ENCODE measurements at regions not wholly inside any gene's neighbourhood (a gene's known extent, or its start where the extent isn't known, plus 50 kb on each side); places are given as distances from the start of the nearest gene placed in this dataset.

DNA sequence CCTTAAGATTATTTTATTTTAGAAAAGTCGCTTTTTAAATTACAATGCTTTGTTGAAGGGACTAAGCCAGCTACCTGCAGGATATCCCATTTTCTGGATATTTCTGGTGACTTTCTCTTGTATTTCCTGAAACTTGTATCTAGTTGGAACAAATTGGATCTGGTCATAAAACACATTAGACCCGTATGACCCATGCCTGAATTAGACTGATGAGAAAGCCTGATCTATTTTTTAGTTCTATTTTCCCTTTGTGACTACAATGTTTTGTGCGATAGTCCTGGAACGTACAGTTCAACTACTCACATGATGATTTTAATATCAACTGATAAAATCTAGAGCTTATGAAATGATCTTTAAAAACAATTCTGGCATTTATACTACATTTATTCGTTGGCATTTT is 151.8 kb downstream of the RHOU start:
- TF ChIP-seq FOXK2 (IDR thresholded peaks at IDR 0.05) (no peak), BHLHE40 (IDR thresholded peaks at IDR 0.05; ENCODE audit: borderline replicate concordance) (no peak), SP1 (IDR thresholded peaks at IDR 0.05) (no peak), ELF4 (IDR thresholded peaks at IDR 0.05) (no peak), TARDBP (IDR thresholded peaks at IDR 0.05) (no peak)
- TF ChIP-seq, protein P1, sequence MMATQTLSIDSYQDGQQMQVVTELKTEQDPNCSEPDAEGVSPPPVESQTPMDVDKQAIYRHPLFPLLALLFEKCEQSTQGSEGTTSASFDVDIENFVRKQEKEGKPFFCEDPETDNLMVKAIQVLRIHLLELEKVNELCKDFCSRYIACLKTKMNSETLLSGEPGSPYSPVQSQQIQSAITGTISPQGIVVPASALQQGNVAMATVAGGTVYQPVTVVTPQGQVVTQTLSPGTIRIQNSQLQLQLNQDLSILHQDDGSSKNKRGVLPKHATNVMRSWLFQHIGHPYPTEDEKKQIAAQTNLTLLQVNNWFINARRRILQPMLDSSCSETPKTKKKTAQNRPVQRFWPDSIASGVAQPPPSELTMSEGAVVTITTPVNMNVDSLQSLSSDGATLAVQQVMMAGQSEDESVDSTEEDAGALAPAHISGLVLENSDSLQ (IDR thresholded peaks at IDR 0.05), result no peak
